ENCODE measurements at regions not wholly inside any gene's neighbourhood (a gene's known extent, or its start where the extent isn't known, plus 50 kb on each side); places are given as distances from the start of the nearest gene placed in this dataset.

- no peak for TF ChIP-seq CTCF (IDR thresholded peaks at IDR 0.05; ENCODE audit: low read length)
- no peak for TF ChIP-seq EZH2phosphoT487 (IDR thresholded peaks at IDR 0.05; ENCODE audit: low read length)
- no peak for TF ChIP-seq EZH2 (optimal IDR thresholded peaks at IDR 0.05; ENCODE audit: low read depth, low read length)
These were observed 904.7 kb downstream of the TLE1 start for GRCh38 chr9:80784647-80785046.
